GM12873 (cell line): ENCODE measurements at regions not wholly inside any gene's neighbourhood (a gene's known extent, or its start where the extent isn't known, plus 50 kb on each side); places are given as distances from the start of the nearest gene placed in this dataset.
A peak's percentile ranks its signal among the peaks of the same experiment; 100 is the strongest.

Experiments
- TF ChIP-seq, protein P1 (sequence below): IDR thresholded peaks from 2 replicates; pipeline ENCODE4 v1.5.1; 2012; ENCODE audit warnings: low read depth, mild to moderate bottlenecking, moderate library complexity, low read length, control low read depth; ENCODE audit not compliant: insufficient read depth; ENCODE audit errors: missing control alignments

DNA sequence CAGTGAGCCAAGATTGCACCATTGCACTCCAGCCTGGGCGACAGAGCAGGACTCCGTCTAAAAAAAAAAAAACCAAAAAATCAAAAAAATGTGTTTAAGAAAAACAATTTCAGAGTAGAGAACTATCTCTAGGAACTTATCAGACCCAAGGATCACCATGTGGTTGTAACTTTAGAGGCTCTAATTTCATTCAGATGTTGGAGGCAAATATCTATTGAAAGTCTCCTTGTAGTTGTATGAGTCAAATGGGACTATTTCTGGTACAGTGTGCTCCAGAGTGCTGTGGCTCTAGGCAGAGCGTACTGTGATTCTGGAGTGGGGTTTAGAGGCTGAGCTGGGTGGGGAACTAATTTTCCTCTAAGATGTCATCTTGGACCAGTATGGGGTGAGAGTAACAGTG is 398.7 kb downstream of the SHQ1 start:
- TF ChIP-seq, protein P1, sequence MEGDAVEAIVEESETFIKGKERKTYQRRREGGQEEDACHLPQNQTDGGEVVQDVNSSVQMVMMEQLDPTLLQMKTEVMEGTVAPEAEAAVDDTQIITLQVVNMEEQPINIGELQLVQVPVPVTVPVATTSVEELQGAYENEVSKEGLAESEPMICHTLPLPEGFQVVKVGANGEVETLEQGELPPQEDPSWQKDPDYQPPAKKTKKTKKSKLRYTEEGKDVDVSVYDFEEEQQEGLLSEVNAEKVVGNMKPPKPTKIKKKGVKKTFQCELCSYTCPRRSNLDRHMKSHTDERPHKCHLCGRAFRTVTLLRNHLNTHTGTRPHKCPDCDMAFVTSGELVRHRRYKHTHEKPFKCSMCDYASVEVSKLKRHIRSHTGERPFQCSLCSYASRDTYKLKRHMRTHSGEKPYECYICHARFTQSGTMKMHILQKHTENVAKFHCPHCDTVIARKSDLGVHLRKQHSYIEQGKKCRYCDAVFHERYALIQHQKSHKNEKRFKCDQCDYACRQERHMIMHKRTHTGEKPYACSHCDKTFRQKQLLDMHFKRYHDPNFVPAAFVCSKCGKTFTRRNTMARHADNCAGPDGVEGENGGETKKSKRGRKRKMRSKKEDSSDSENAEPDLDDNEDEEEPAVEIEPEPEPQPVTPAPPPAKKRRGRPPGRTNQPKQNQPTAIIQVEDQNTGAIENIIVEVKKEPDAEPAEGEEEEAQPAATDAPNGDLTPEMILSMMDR = no peak

DNA sequence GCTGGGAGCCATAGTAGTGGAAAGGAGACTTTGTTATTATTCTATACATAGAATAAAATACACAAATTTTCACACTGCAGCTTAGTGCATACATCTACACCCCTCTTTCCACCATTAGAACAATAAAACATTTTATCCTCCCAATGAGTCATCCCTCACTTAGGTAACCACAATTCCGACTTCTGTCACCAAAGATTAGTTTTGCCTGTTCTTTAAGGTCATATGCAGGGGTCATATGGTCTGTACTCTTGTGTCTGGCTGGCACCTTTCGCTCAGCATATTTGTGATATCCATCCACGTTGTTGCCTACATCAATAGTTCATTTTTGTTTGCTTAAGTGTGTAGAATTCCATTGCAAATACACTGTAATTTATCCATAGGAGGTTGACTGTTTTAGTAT is 399.4 kb downstream of the SHQ1 start:
- TF ChIP-seq, protein P1 = no peak

DNA sequence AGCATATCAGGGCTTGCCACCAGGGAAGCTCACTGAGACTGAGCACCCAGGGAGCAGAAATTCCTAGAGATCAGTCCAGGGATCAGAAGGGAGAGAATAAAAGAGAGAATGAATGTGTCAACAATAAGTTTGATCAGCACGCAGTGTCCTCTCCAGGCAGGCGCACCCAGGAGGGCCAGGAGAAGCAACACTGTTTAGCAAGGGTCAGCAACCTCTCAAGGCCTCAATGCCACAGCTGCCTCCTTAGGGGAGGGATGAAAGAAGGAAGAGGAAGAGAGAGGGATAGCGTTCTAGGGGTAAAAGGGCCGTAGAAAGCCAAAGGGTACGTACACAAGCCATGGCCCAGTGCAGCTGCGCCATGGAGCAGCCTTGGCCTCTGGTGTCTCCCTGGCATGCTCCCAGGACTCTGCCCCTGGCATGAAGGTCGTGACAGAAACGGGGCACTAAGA is 399.8 kb downstream of the SHQ1 start:
- TF ChIP-seq, protein P1 = no peak

DNA sequence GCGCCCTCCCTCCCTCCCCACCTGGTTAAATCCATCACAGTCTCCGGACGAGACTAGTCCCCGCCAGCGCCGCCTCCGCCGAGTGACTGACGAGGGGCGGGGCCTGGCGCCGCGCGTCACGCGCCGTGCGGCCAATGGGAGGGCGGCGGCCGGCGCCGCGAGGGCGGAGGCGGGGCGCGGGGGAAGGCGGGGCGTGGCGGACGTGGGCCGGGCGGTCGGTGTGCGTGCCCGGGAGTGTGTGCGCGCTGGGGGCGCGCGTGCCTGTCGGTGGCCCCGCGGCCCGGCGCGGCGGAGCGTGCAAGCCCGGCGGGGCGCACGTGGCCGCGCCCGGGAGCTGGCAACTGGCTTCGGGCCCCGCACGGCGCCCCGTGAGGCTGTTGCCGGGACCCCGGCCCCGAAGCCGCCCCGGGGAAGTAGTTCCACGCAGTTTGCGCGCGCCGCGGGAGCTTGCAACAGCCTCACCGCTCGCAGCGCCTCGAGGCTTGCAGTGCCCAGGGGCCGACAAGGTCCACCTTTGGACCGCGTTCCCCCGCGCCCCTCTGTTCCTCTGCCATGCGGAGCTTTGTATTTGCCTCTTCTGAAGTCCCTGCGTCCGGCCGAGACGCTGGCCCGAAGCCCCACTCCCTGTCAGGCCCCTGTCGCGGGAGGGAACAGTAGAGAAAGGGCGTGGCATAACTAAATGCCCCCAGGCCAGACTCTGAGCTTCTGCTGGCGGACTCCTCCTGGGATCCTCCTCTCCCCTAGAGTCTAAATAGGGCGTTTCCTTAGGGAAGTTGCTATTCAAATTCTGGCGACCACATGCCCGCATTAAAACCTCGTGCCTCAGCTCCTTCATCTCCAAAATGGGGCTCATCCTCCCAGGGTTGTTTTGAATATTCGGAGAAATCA is 400.9 kb downstream of the SHQ1 start:
- TF ChIP-seq, protein P1 = no peak

- TF ChIP-seq, protein P1 = peak; percentile 2
Measured at GRCh38 chr3:72446218-72447058, 401.8 kb downstream of the SHQ1 start, which contains the start of gene RYBP. Gene RYBP, minus strand, starts transcription at chr3:72446621.

GRCh38 chr3:72445827-72446217 is 402.4 kb downstream of the SHQ1 start:
- TF ChIP-seq, protein P1 = no peak

DNA sequence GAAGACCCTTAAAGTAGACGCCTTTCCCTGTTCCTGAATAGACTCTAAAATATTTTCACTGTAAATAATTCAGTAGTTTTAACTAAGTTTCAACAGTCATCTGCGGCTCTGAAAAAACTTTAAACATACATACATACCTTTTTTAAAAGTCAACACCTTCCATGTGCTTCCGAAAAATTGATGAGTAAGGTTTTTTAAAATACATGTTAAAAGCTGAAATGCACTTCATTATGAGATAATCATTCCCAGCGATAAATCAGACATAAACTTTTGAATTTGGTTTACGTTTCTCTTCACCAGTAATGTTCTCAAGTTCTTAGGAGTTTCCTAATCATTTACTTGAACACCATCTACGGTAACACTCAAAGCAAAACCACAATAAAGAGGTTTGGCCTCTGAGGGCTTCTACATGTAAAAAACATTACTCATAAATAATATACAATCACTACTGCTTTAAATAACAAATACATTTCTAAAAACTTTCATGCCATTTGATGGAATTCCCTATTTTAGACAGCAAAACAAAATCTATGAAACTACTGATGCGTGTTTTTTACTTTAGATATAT is 403.5 kb downstream of the SHQ1 start:
- TF ChIP-seq, protein P1 = no peak
